ENCODE measurements at regions not wholly inside any gene's neighbourhood (a gene's known extent, or its start where the extent isn't known, plus 50 kb on each side); places are given as distances from the start of the nearest gene placed in this dataset.
"Not testable (repeated sequence)": the region's sequence is repeated elsewhere in the genome, so short reads cannot be mapped to it uniquely, and the experiment has no call there.

- no peaks in the 10 kb centered on the region for H3K27me3 ChIP-seq (ENCODE audit: insufficient read depth, low read length)
- H3K4me1 ChIP-seq (ENCODE audit: insufficient read depth, low read length) = peaks cover 8% of the 10 kb centered on the region; the same call in 1 of the 2 replicates
- H3K9ac ChIP-seq (ENCODE audit: low read depth, low read length) = no peak overlapping the region
- no peak overlapping the region for H3K4me3 ChIP-seq (ENCODE audit: low read length)
- H3K27ac ChIP-seq (ENCODE audit: low read length) = no peak overlapping the region
- H3K9me3 ChIP-seq (ENCODE audit: insufficient read depth, low read depth, low read length) = no peaks in the 10 kb centered on the region
- H3K36me3 ChIP-seq (ENCODE audit: insufficient read depth, low read depth, low read length) = no peaks in the 10 kb centered on the region
These were observed 122.3 kb upstream of the CXADR start for GRCh38 chr21:17390569-17390968.

- peaks cover under 1% of the 10 kb centered on the region; the same call in 1 of the 2 replicates for H3K4me1 ChIP-seq (ENCODE audit: insufficient read depth, low read length)
- H3K36me3 ChIP-seq (ENCODE audit: insufficient read depth, low read depth, low read length) = no peaks in the 10 kb centered on the region
- H3K27ac ChIP-seq (ENCODE audit: low read length) = no peak overlapping the region
- H3K9ac ChIP-seq (ENCODE audit: low read depth, low read length) = no peak overlapping the region
- H3K4me3 ChIP-seq (ENCODE audit: low read length) = no peak overlapping the region
- no peaks in the 10 kb centered on the region for H3K9me3 ChIP-seq (ENCODE audit: insufficient read depth, low read depth, low read length)
- H3K27me3 ChIP-seq (ENCODE audit: insufficient read depth, low read length) = no peaks in the 10 kb centered on the region
These were observed 121.0 kb upstream of the CXADR start for GRCh38 chr21:17391811-17392340.

- no peak overlapping the region for H3K9ac ChIP-seq (ENCODE audit: low read depth, low read length)
- H3K36me3 ChIP-seq (ENCODE audit: insufficient read depth, low read depth, low read length) = no peaks in the 10 kb centered on the region
- no peaks in the 10 kb centered on the region for H3K27me3 ChIP-seq (ENCODE audit: insufficient read depth, low read length)
- H3K4me1 ChIP-seq (ENCODE audit: insufficient read depth, low read length) = no peaks in the 10 kb centered on the region
- H3K9me3 ChIP-seq (ENCODE audit: insufficient read depth, low read depth, low read length) = no peaks in the 10 kb centered on the region
- H3K27ac ChIP-seq (ENCODE audit: low read length) = no peak overlapping the region
- H3K4me3 ChIP-seq (ENCODE audit: low read length) = no peak overlapping the region
These were observed 119.4 kb upstream of the CXADR start for GRCh38 chr21:17393413-17393812.

- H3K9me3 ChIP-seq (ENCODE audit: insufficient read depth, low read depth, low read length) = no peaks in the 10 kb centered on the region
- H3K4me1 ChIP-seq (ENCODE audit: insufficient read depth, low read length) = no peaks in the 10 kb centered on the region
- H3K4me3 ChIP-seq (ENCODE audit: low read length) = no peak overlapping the region
- no peaks in the 10 kb centered on the region for H3K36me3 ChIP-seq (ENCODE audit: insufficient read depth, low read depth, low read length)
- H3K27me3 ChIP-seq (ENCODE audit: insufficient read depth, low read length) = no peaks in the 10 kb centered on the region
- H3K9ac ChIP-seq (ENCODE audit: low read depth, low read length) = no peak overlapping the region
- no peak overlapping the region for H3K27ac ChIP-seq (ENCODE audit: low read length)
These were observed 115.9 kb upstream of the CXADR start for GRCh38 chr21:17396948-17397347.

GRCh38 chr21:17397703-17398102 lies 115.1 kb upstream of the CXADR start:
- H3K9me3 ChIP-seq (ENCODE audit: insufficient read depth, low read depth, low read length) = no peaks in the 10 kb centered on the region
- H3K9ac ChIP-seq (ENCODE audit: low read depth, low read length) = no peak overlapping the region
- H3K4me1 ChIP-seq (ENCODE audit: insufficient read depth, low read length) = no peaks in the 10 kb centered on the region
- no peaks in the 10 kb centered on the region for H3K36me3 ChIP-seq (ENCODE audit: insufficient read depth, low read depth, low read length)
- H3K27ac ChIP-seq (ENCODE audit: low read length) = no peak overlapping the region
- H3K4me3 ChIP-seq (ENCODE audit: low read length) = no peak overlapping the region
- H3K27me3 ChIP-seq (ENCODE audit: insufficient read depth, low read length) = no peaks in the 10 kb centered on the region

- H3K4me1 ChIP-seq (ENCODE audit: insufficient read depth, low read length); H3K36me3 ChIP-seq (ENCODE audit: insufficient read depth, low read depth, low read length); H3K4me3 ChIP-seq (ENCODE audit: low read length); H3K9me3 ChIP-seq (ENCODE audit: insufficient read depth, low read depth, low read length); H3K27me3 ChIP-seq (ENCODE audit: insufficient read depth, low read length); H3K9ac ChIP-seq (ENCODE audit: low read depth, low read length); H3K27ac ChIP-seq (ENCODE audit: low read length): not testable (repeated sequence)
These were observed 113.9 kb upstream of the CXADR start for GRCh38 chr21:17398954-17399353.

GRCh38 chr21:17402937-17403336 lies 109.9 kb upstream of the CXADR start:
- H3K4me1 ChIP-seq (ENCODE audit: insufficient read depth, low read length) = no peaks in the 10 kb centered on the region
- H3K9me3 ChIP-seq (ENCODE audit: insufficient read depth, low read depth, low read length) = peaks cover 5% of the 10 kb centered on the region; the same call in 1 of the 2 replicates
- H3K27ac ChIP-seq (ENCODE audit: low read length) = no peak overlapping the region
- H3K9ac ChIP-seq (ENCODE audit: low read depth, low read length) = no peak overlapping the region
- no peaks in the 10 kb centered on the region for H3K36me3 ChIP-seq (ENCODE audit: insufficient read depth, low read depth, low read length)
- H3K4me3 ChIP-seq (ENCODE audit: low read length) = no peak overlapping the region
- H3K27me3 ChIP-seq (ENCODE audit: insufficient read depth, low read length) = no peaks in the 10 kb centered on the region

- H3K4me1 ChIP-seq (ENCODE audit: insufficient read depth, low read length) = no peaks in the 10 kb centered on the region
- no peak overlapping the region for H3K27ac ChIP-seq (ENCODE audit: low read length)
- H3K36me3 ChIP-seq (ENCODE audit: insufficient read depth, low read depth, low read length) = no peaks in the 10 kb centered on the region
- H3K27me3 ChIP-seq (ENCODE audit: insufficient read depth, low read length) = no peaks in the 10 kb centered on the region
- H3K9me3 ChIP-seq (ENCODE audit: insufficient read depth, low read depth, low read length) = peaks cover 5% of the 10 kb centered on the region; the same call in 1 of the 2 replicates
- H3K9ac ChIP-seq (ENCODE audit: low read depth, low read length) = no peak overlapping the region
- H3K4me3 ChIP-seq (ENCODE audit: low read length) = no peak overlapping the region
These were observed 106.6 kb upstream of the CXADR start for GRCh38 chr21:17406202-17406601.

- Histone ChIP-seq H3K9ac (ENCODE audit: low read depth, low read length) (no peak overlapping the region), H3K4me3 (ENCODE audit: low read length) (no peak overlapping the region), H3K36me3 (ENCODE audit: insufficient read depth, low read depth, low read length) (no peaks in the 10 kb centered on the region), H3K9me3 (ENCODE audit: insufficient read depth, low read depth, low read length) (no peaks in the 10 kb centered on the region), H3K27me3 (ENCODE audit: insufficient read depth, low read length) (no peaks in the 10 kb centered on the region), H3K4me1 (ENCODE audit: insufficient read depth, low read length) (peaks cover 10% of the 10 kb centered on the region), H3K27ac (ENCODE audit: low read length) (no peak overlapping the region)
These were observed 98.1 kb upstream of the CXADR start for GRCh38 chr21:17414766-17415165.

GRCh38 chr21:17416139-17416538 lies 96.7 kb upstream of the CXADR start:
- Histone ChIP-seq H3K4me3 (ENCODE audit: low read length) (no peak overlapping the region), H3K36me3 (ENCODE audit: insufficient read depth, low read depth, low read length) (no peaks in the 10 kb centered on the region), H3K27ac (ENCODE audit: low read length) (no peak overlapping the region), H3K9ac (ENCODE audit: low read depth, low read length) (no peak overlapping the region), H3K4me1 (ENCODE audit: insufficient read depth, low read length) (peaks cover 10% of the 10 kb centered on the region), H3K27me3 (ENCODE audit: insufficient read depth, low read length) (no peaks in the 10 kb centered on the region), H3K9me3 (ENCODE audit: insufficient read depth, low read depth, low read length) (no peaks in the 10 kb centered on the region)

GRCh38 chr21:17422931-17423330 lies 89.9 kb upstream of the CXADR start:
- H3K9me3 ChIP-seq (ENCODE audit: insufficient read depth, low read depth, low read length) = no peaks in the 10 kb centered on the region
- no peaks in the 10 kb centered on the region for H3K4me1 ChIP-seq (ENCODE audit: insufficient read depth, low read length)
- H3K9ac ChIP-seq (ENCODE audit: low read depth, low read length) = no peak overlapping the region
- H3K4me3 ChIP-seq (ENCODE audit: low read length) = no peak overlapping the region
- H3K27me3 ChIP-seq (ENCODE audit: insufficient read depth, low read length) = no peaks in the 10 kb centered on the region
- H3K36me3 ChIP-seq (ENCODE audit: insufficient read depth, low read depth, low read length) = no peaks in the 10 kb centered on the region
- H3K27ac ChIP-seq (ENCODE audit: low read length) = no peak overlapping the region

GRCh38 chr21:17427157-17427556 lies 85.7 kb upstream of the CXADR start:
- H3K27me3 ChIP-seq (ENCODE audit: insufficient read depth, low read length) = no peaks in the 10 kb centered on the region
- no peaks in the 10 kb centered on the region; the same call in 1 of the 2 replicates for H3K4me1 ChIP-seq (ENCODE audit: insufficient read depth, low read length)
- no peaks in the 10 kb centered on the region for H3K36me3 ChIP-seq (ENCODE audit: insufficient read depth, low read depth, low read length)
- H3K9ac ChIP-seq (ENCODE audit: low read depth, low read length) = no peak overlapping the region
- no peak overlapping the region for H3K27ac ChIP-seq (ENCODE audit: low read length)
- H3K9me3 ChIP-seq (ENCODE audit: insufficient read depth, low read depth, low read length) = no peaks in the 10 kb centered on the region
- no peak overlapping the region for H3K4me3 ChIP-seq (ENCODE audit: low read length)
